ENCODE measurements at regions not wholly inside any gene's neighbourhood (a gene's known extent, or its start where the extent isn't known, plus 50 kb on each side); places are given as distances from the start of the nearest gene placed in this dataset.

DNA sequence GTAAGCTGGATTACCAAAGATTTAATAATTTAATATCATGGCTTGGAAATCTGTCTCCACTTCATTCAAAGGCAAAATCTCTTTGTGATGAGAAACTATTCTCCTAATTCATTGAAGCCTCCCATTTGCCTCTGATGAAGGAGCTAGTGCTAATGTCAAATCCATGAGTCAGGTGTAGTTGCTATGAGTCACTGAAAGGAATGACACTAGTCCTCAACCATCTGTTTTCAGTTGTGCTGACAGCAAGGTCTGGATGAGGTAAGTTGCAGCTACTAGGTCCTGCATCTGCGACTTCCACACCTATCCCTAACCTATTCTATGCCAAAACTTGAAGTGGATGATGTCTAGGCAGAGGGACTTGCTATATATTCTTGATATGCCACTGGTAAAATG, 324.0 kb upstream of the UBE2E3 start:
- TF ChIP-seq CTCF (IDR thresholded peaks at IDR 0.05; ENCODE audit: low read length) = no peak
- no peak for TF ChIP-seq EZH2 (optimal IDR thresholded peaks at IDR 0.05; ENCODE audit: low read depth, low read length)
- no peak for TF ChIP-seq EZH2phosphoT487 (IDR thresholded peaks at IDR 0.05; ENCODE audit: low read length)
